NCI-H1417 (cell line): ENCODE measurements at regions not wholly inside any gene's neighbourhood (a gene's known extent, or its start where the extent isn't known, plus 50 kb on each side); places are given as distances from the start of the nearest gene placed in this dataset.
"Not testable (repeated sequence)": the region's sequence is repeated elsewhere in the genome, so short reads cannot be mapped to it uniquely, and the experiment has no call there.

ENCODE experiments used
- DNase-seq, 3 experiments: peaks; one replicate each; lab custom pipeline; 2025; lab: John Stamatoyannopoulos, UW

- DNase-seq, result no peak
Measured at GRCh38 chrX:145393702-145394235, 146.5 kb downstream of the SPANXN1 start.

DNA sequence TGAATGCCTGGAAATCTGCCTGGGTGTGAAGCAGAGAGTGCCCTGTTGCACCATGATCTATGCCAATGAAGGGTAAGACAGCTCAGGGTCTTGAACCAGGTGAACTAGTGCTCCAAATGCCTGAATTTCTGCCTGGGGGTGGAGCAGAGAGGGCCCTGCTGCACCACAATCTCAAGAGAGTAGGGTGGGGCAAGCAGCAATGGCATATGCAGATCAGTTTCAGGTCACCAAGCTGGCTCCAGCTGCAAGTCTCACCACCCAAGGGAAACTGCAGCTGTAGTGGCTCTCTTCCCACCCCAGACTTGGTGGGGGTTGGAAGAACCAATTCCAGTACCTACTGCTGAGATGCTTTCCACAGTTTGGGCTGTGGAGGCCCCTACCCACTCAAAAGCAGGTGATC, 147.0 kb downstream of the SPANXN1 start:
- no peak for DNase-seq

- no peak for DNase-seq
Measured at GRCh38 chrX:145396612-145397011, 149.3 kb downstream of the SPANXN1 start.

DNA sequence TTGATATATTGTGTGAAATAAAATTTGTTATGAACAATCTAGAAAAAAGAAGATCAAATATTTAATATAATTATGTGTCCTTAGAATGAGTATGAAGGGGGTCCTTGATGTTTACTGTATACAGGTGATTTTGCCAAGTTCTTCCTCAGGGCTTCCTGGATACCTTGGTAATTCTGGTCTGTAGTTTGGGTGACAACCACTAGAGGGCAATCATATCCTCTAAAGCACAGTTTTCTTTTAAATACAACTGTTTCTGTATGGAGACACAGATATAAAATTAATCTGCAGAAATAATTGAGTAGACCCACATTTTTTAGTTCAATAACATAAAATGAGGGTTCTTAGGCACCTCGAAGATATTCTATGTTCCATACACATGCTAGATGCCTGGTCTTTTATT, 157.7 kb downstream of the SPANXN1 start:
- DNase-seq, result peak; percentile 6 to 66 (median 64)

GRCh38 chrX:145410622-145411021, 163.3 kb downstream of the SPANXN1 start:
- DNase-seq, result no peak

GRCh38 chrX:145436211-145436610, 188.9 kb downstream of the SPANXN1 start:
- not testable (repeated sequence) for DNase-seq

DNA sequence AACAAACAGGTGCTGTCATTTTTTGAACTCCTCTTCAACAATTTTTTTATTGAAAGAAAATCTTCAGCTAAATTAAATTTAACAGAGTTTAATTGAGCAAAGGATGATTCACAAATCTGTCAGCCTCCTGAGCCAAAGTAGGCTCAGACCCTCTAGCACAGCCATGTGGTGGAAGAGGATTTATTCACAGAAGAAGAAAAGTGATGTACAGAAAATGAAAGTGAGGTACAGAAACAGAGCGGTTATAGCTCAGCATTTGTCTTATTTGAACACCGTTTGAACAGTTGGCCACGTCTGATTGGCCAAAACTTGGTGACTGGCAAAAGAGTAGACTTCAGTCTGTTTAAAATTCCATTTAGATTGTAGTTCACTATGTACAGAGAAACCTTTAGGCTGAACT, 217.3 kb downstream of the SPANXN1 start:
- no peak for DNase-seq

GRCh38 chrX:145475725-145476124, 228.4 kb downstream of the SPANXN1 start:
- no peak for DNase-seq

DNA sequence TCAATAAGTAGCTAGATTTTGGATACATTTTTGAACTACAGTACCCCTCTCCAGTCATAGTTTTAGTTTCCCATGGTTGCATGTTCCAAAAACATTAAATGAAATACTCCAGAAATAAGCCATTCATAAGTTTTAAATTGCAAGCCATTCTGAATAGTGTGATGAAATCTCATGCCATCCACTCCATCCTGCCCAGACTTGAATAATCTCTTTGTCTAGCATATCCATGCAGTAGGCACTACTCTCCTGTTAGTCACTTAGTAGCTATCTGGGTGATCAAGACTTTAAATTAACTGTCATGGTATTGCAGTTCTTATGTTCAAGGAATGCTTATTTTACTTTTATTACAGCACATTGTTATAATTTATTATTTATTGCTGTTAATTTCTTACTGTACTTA, 237.4 kb downstream of the SPANXN1 start:
- no peak for DNase-seq

GRCh38 chrX:145502670-145503069, 255.4 kb downstream of the SPANXN1 start:
- DNase-seq, result peak in 1 of 3 experiments; percentile 31

GRCh38 chrX:145506214-145506613, 258.9 kb downstream of the SPANXN1 start:
- peak in 1 of 3 experiments; percentile 5 for DNase-seq

- DNase-seq, result no peak
Measured at GRCh38 chrX:145524931-145525330, 277.6 kb downstream of the SPANXN1 start.

DNA sequence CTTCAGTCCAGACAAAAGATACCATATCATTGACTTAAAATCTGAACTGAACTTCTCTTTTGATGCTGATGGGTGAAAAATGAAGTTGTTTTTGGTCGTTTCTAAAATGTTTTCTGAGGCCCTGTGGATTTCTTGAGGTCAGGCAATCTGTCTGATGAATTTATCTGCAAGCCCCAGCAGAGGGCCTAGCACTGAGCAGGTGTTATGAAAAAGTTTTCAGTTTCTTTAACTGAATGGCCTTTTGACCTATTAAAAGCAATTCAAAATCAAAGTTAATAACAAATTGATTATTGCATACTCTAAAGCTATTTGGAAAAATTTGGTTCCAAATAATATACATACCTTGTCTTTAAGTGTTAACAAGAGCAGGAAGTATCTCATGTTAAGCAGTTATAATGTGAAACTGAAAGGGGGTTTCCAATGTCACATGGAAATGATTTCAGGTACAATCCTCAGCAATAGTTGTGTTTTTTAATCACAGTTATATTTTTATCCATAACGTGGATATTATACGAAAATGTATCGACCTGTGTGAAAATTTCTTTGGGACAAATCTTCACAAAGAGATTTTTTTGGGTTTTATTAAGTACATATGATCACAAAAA, 285.0 kb downstream of the SPANXN1 start:
- no peak for DNase-seq

DNA sequence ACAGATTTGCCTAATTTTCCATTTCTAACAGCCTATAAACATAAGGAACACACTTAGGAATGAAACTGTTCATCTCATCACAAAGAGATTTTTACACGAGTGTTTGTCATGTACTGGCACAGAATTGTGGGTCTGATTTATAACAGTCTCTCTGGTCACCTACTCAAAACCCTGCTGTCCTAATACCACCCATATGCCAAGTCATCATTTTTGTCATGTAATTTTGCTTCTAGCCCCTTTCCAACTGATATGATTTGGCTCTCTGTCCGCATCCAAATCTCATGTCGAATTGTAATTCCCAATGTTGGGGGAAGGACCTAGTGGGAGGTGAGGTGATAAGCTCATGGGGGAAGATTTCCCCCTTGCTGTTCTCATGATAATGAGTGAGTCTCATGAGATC, 284.1 kb upstream of the SLITRK2 start:
- DNase-seq, result no peak

DNA sequence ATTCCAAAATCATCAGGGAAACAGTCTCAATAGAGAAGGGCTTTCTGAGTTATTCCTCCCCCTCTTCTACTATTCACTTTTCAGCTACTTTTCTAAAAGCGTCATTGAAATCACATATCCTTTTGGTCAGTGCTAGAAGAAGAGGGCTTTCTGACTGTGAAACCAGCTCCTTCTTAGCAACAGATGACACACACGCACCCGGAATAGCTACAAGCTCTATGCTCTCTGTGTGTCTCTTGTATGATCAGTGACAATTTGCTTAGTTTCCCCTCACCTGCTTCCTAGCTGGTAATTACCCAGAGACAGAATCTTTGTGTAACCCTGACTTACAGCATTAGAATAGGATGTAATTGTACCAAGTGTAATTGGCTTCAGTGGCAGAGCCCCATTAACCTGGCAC, 268.1 kb upstream of the SLITRK2 start:
- DNase-seq, result peak in 1 of 3 experiments; percentile 3

DNA sequence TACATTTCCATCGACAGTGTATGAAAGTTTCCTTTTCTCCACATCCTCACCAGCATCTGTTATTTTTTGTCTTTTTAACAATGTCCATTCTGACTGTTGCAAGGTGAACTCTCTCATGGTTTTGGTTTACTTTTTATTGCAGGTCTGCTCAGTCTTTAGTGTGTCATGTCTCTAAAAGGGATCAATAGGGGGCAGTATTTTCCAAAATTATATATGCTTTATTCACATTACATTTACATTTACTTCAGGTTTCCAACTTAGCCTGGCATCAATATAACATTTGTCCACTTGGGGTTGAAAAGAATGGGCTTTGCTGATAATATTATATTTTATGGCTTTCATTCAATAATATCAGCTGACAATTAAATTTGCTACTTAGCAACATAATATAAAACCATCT, 265.0 kb upstream of the SLITRK2 start:
- no peak for DNase-seq

- DNase-seq, result no peak
Measured at GRCh38 chrX:145553702-145554101, 263.9 kb upstream of the SLITRK2 start.

DNA sequence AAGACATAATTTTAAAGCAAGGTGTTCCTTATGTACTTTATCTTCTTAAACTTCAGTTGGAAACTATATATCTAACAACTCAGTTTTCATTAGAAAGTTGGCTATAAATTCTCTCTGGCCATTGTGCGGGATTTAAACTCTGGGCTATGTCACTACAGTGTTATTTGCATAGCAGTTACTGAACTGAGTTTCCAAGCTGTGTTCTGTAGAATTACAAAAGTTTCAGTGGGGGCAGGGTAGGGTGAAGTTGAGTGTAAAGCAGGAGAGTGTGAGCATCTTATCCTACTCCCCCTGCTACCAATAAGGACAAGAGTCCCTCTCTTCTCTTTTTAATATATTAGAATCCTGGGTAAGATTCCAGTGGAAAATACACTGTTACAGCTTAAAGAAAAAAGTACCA, 254.5 kb upstream of the SLITRK2 start:
- no peak for DNase-seq

GRCh38 chrX:145609951-145610511, 207.6 kb upstream of the SLITRK2 start:
- DNase-seq, result no peak

DNA sequence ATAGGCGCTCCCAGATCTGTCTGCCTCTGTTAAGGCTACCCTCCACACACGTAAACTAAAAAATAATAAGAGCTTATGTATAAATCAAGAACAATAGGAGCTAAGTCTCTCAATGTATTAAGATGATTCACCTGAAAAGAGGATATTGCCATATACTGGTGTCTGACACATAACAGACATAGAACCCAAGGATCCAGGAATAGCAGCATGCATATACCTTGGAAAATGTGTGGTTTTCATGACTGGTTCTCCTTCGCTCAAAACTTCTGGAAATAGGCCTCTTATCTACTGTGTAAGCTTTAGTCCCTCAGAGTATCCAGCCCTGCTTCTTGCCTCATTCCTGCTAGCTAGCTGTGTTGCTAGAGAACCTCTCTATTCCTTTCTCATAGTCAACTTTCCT, 203.7 kb upstream of the SLITRK2 start:
- no peak for DNase-seq

- DNase-seq, result no peak
Measured at GRCh38 chrX:145620666-145621065, 197.0 kb upstream of the SLITRK2 start.

- peak in 1 of 3 experiments; percentile 9 for DNase-seq
Measured at GRCh38 chrX:145623453-145623852, 194.2 kb upstream of the SLITRK2 start.

GRCh38 chrX:145630081-145630480, 187.5 kb upstream of the SLITRK2 start:
- no peak for DNase-seq
